ENCODE measurements at regions not wholly inside any gene's neighbourhood (a gene's known extent, or its start where the extent isn't known, plus 50 kb on each side); places are given as distances from the start of the nearest gene placed in this dataset.

DNA sequence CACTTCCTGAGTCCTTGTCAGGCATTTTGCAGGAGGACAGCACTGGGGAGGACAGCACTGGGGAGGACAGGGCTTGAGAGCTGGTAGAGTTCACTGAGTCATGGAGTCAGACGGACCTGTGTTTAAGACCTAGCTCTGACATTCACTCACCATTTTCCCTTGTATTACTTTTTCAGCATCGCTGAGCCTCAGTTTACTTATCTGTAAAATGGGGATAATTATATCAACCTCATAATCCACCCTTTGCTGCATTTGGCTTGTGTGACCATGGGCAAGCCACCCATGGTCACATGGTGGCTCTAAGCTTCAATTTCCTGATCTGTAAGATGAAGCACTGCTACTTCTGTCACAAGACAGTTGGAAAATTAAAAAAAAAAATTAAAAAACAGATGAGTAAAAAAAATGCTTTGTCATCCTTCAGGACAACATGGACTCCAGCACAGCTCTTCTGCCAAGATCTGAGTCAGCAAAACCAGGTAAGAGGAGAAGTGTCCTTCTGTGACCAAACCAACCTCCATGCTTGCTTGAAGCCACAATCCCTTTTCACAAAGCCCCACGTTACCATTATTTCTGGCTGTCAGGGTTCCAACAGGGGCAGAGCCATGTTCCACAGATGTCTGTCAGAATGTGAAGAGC, 275.5 kb downstream of the RAB28 start:
- H3K36me3 Mint-ChIP-seq, result no peaks in the 10 kb centered on the region

DNA sequence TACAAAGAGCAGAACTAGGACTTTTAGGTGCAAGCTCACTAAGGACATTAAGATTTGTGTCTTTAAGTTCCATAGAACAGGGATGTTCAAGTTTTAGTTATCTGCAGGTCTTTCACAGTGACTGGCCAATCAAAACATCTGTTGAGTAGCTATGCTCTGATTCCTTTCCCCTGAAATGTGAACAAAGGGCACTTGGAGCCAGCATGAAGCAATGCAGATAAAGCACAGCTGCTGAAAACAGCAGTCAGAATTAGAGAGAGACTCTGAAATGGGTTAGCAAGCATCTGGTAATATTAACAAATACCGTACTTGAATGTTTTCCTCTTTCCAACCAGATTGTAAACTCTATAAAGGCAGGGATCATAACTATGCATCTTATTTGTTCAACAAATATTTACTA, 276.9 kb downstream of the RAB28 start:
- no peak overlapping the region for H3K27ac Mint-ChIP-seq
- H3K36me3 Mint-ChIP-seq, result no peaks in the 10 kb centered on the region
- H3K4me1 Mint-ChIP-seq, result no peaks in the 10 kb centered on the region
- no peaks in the 10 kb centered on the region for H3K27me3 Mint-ChIP-seq (ENCODE audit: low read depth)
- ChIA-PET POLR2A (no interaction called here), CTCF (interaction anchor here (0.9 kb wide), 1 partner anchor 42 kb away, joined by 3 read pairs; no protein-coding TSS in a partner anchor)
- DNase-seq (ENCODE audit: low spot score) (no peak), ATAC-seq (no peak)
- no peak overlapping the region for H3K4me3 Mint-ChIP-seq
- no peaks in the 10 kb centered on the region for H3K9me3 Mint-ChIP-seq
- TF ChIP-seq NR1H2 (CRISPR knock-in tag; IDR thresholded peaks at IDR 0.05) (no peak), EMX1 (CRISPR knock-in tag; IDR thresholded peaks at IDR 0.05) (no peak), MXD4 (CRISPR knock-in tag; IDR thresholded peaks at IDR 0.05; ENCODE audit: borderline replicate concordance) (no peak), KAT7 (CRISPR knock-in tag; IDR thresholded peaks at IDR 0.05; ENCODE audit: borderline replicate concordance) (no peak), SP1 (CRISPR knock-in tag; conservative IDR thresholded peaks at IDR 0.05) (no peak), NFYB (CRISPR knock-in tag; conservative IDR thresholded peaks at IDR 0.05; ENCODE audit: low read depth) (no peak), FOXP1 (CRISPR knock-in tag; IDR thresholded peaks at IDR 0.05; ENCODE audit: borderline replicate concordance) (no peak), JUN (CRISPR knock-in tag; IDR thresholded peaks at IDR 0.05) (no peak), CREM (CRISPR knock-in tag; IDR thresholded peaks at IDR 0.05) (no peak), IRF2 (CRISPR knock-in tag; IDR thresholded peaks at IDR 0.05; ENCODE audit: borderline replicate concordance, low read depth) (no peak), FOXK1 (CRISPR knock-in tag; IDR thresholded peaks at IDR 0.05) (no peak), CREB1 (CRISPR knock-in tag; IDR thresholded peaks at IDR 0.05) (no peak), ZNF121 (CRISPR knock-in tag; IDR thresholded peaks at IDR 0.05) (no peak), ZBTB21 (CRISPR knock-in tag; IDR thresholded peaks at IDR 0.05; ENCODE audit: borderline replicate concordance) (no peak)
- TF ChIP-seq, protein P1, sequence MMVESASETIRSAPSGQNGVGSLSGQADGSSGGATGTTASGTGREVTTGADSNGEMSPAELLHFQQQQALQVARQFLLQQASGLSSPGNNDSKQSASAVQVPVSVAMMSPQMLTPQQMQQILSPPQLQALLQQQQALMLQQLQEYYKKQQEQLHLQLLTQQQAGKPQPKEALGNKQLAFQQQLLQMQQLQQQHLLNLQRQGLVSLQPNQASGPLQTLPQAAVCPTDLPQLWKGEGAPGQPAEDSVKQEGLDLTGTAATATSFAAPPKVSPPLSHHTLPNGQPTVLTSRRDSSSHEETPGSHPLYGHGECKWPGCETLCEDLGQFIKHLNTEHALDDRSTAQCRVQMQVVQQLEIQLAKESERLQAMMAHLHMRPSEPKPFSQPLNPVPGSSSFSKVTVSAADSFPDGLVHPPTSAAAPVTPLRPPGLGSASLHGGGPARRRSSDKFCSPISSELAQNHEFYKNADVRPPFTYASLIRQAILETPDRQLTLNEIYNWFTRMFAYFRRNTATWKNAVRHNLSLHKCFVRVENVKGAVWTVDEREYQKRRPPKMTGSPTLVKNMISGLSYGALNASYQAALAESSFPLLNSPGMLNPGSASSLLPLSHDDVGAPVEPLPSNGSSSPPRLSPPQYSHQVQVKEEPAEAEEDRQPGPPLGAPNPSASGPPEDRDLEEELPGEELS (CRISPR knock-in tag; IDR thresholded peaks at IDR 0.05), result no peak
- TF ChIP-seq, protein P2, sequence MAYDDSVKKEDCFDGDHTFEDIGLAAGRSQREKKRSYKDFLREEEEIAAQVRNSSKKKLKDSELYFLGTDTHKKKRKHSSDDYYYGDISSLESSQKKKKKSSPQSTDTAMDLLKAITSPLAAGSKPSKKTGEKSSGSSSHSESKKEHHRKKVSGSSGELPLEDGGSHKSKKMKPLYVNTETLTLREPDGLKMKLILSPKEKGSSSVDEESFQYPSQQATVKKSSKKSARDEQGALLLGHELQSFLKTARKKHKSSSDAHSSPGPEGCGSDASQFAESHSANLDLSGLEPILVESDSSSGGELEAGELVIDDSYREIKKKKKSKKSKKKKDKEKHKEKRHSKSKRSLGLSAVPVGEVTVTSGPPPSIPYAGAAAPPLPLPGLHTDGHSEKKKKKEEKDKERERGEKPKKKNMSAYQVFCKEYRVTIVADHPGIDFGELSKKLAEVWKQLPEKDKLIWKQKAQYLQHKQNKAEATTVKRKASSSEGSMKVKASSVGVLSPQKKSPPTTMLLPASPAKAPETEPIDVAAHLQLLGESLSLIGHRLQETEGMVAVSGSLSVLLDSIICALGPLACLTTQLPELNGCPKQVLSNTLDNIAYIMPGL (CRISPR knock-in tag; IDR thresholded peaks at IDR 0.05), result no peak
- TF ChIP-seq, protein P3, sequence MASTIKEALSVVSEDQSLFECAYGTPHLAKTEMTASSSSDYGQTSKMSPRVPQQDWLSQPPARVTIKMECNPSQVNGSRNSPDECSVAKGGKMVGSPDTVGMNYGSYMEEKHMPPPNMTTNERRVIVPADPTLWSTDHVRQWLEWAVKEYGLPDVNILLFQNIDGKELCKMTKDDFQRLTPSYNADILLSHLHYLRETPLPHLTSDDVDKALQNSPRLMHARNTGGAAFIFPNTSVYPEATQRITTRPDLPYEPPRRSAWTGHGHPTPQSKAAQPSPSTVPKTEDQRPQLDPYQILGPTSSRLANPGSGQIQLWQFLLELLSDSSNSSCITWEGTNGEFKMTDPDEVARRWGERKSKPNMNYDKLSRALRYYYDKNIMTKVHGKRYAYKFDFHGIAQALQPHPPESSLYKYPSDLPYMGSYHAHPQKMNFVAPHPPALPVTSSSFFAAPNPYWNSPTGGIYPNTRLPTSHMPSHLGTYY (CRISPR knock-in tag; IDR thresholded peaks at IDR 0.05), result no peak
- TF ChIP-seq, protein P4, sequence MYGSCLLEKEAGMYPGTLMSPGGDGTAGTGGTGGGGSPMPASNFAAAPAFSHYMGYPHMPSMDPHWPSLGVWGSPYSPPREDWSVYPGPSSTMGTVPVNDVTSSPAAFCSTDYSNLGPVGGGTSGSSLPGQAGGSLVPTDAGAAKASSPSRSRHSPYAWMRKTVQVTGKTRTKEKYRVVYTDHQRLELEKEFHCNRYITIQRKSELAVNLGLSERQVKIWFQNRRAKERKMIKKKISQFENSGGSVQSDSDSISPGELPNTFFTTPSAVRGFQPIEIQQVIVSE (CRISPR knock-in tag; IDR thresholded peaks at IDR 0.05; ENCODE audit: borderline replicate concordance), result no peak
- TF ChIP-seq, protein P5, sequence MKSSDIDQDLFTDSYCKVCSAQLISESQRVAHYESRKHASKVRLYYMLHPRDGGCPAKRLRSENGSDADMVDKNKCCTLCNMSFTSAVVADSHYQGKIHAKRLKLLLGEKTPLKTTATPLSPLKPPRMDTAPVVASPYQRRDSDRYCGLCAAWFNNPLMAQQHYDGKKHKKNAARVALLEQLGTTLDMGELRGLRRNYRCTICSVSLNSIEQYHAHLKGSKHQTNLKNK (CRISPR knock-in tag; IDR thresholded peaks at IDR 0.05), result no peak

More for the DNA sequence above, 275.5 kb downstream of the RAB28 start:
- CTCF ChIA-PET, result no interaction called here
- no peak overlapping the region for H3K4me3 Mint-ChIP-seq
- no peak for DNase-seq (ENCODE audit: low spot score)
- TF ChIP-seq NR2C2 (CRISPR knock-in tag; IDR thresholded peaks at IDR 0.05), result no peak
- TF ChIP-seq, protein P6, sequence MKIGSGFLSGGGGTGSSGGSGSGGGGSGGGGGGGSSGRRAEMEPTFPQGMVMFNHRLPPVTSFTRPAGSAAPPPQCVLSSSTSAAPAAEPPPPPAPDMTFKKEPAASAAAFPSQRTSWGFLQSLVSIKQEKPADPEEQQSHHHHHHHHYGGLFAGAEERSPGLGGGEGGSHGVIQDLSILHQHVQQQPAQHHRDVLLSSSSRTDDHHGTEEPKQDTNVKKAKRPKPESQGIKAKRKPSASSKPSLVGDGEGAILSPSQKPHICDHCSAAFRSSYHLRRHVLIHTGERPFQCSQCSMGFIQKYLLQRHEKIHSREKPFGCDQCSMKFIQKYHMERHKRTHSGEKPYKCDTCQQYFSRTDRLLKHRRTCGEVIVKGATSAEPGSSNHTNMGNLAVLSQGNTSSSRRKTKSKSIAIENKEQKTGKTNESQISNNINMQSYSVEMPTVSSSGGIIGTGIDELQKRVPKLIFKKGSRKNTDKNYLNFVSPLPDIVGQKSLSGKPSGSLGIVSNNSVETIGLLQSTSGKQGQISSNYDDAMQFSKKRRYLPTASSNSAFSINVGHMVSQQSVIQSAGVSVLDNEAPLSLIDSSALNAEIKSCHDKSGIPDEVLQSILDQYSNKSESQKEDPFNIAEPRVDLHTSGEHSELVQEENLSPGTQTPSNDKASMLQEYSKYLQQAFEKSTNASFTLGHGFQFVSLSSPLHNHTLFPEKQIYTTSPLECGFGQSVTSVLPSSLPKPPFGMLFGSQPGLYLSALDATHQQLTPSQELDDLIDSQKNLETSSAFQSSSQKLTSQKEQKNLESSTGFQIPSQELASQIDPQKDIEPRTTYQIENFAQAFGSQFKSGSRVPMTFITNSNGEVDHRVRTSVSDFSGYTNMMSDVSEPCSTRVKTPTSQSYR (CRISPR knock-in tag; IDR thresholded peaks at IDR 0.05), result no peak
- TF ChIP-seq, protein P7, sequence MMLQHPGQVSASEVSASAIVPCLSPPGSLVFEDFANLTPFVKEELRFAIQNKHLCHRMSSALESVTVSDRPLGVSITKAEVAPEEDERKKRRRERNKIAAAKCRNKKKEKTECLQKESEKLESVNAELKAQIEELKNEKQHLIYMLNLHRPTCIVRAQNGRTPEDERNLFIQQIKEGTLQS (CRISPR knock-in tag; conservative IDR thresholded peaks at IDR 0.05), result no peak
- TF ChIP-seq, protein P8, sequence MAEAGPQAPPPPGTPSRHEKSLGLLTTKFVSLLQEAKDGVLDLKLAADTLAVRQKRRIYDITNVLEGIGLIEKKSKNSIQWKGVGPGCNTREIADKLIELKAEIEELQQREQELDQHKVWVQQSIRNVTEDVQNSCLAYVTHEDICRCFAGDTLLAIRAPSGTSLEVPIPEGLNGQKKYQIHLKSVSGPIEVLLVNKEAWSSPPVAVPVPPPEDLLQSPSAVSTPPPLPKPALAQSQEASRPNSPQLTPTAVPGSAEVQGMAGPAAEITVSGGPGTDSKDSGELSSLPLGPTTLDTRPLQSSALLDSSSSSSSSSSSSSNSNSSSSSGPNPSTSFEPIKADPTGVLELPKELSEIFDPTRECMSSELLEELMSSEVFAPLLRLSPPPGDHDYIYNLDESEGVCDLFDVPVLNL (CRISPR knock-in tag; IDR thresholded peaks at IDR 0.05; ENCODE audit: borderline replicate concordance, low read depth), result no peak
- no peaks in the 10 kb centered on the region for H3K27me3 Mint-ChIP-seq (ENCODE audit: low read depth)
- H3K27ac Mint-ChIP-seq, result no peak overlapping the region
- H3K4me1 Mint-ChIP-seq, result no peaks in the 10 kb centered on the region
- no peaks in the 10 kb centered on the region for H3K9me3 Mint-ChIP-seq
- no peak for ATAC-seq
- POLR2A ChIA-PET, result no interaction called here
